GM18520 (cell line): ENCODE measurements at regions not wholly inside any gene's neighbourhood (a gene's known extent, or its start where the extent isn't known, plus 50 kb on each side); places are given as distances from the start of the nearest gene placed in this dataset.
"Not testable (repeated sequence)": the region's sequence is repeated elsewhere in the genome, so short reads cannot be mapped to it uniquely, and the experiment has no call there.

Source experiments
- ATAC-seq: cut with Tn5 transposase; IDR thresholded peaks from one replicate; pipeline ENCODE4 v1.9.1; 2021; ENCODE audit not compliant: unreplicated experiment

DNA sequence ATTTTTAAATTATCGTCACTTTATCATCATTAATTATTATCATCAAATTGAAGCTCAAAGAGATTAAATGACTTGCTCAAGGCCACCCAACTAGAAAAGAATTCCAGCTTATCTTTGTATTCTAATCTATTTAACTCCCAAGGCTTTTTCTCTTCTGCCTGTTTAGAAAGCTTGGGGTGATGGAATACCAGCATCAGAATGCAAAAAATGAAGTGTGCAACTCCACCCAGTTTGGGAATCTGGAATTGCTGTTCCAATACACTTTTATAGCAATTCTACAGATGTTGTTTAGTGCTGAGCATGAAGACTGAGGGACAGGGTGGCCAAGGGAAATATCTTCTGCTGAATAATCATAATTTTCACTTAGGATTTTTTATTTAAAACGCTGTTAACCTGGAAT is 97.2 kb upstream of the FIBIN start:
- ATAC-seq, result no peak

- ATAC-seq, result no peak
These were observed 95.1 kb upstream of the FIBIN start for GRCh38 chr11:26898799-26899198.

DNA sequence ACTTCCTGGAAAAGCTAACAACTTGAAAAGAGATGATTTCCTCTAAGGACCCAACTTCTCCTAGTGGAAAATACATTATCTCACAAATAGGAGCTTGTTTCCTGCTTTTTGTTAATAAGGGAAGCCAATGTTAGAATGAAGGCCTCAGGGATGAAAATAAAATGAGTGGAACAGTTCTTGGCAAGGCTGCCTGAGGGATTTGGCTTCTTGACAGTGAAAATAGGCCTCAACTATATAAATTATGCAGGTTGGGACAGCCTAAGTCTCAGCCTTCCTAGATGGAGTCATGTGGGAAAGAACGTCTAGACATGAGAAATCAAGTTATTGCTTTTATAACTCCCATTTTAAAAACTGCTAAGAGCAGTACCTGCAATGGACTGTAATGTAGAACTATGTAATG is 92.8 kb upstream of the FIBIN start:
- no peak for ATAC-seq

DNA sequence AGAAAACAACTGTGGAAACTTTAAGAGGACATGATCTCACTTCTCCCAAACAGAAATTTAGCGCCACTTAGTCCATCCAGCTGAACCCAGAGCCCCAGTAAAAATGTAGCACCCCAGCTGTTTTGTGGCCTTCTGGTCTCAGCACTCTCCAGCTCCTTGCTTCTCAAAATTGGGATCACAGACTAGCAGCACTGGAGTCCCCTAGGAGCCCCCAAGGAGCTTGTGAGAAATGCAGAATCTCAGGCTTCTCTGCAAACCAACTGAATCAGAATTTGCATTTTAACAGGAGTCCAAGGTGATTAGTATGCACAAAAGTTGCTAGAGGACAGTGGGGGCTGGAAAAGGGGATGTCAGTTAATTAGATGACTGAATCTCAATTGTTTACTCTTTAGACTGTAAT is 89.8 kb upstream of the FIBIN start:
- ATAC-seq, result no peak

- no peak for ATAC-seq
These were observed 89.1 kb upstream of the FIBIN start for GRCh38 chr11:26904801-26905200.

DNA sequence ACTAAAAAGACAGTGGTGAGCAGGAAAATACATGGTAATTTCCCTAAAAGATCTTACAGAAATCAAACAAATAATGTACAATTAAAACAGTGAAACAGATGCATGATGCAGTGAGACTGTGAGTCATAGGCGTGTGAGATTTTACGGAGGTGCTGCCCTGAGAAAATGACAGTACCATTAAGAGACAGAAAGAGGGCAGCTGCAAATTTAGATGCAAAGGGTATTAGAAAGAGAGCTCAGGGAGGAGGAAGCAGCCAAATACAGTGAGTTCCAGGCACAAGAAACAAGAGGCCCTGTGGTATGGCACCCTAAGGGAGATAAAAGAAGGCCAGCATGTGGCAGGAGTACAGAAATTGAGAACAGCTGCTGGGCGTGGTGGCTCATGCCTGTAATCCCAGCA is 88.5 kb upstream of the FIBIN start:
- no peak for ATAC-seq

- ATAC-seq, result no peak
These were observed 84.4 kb upstream of the FIBIN start for GRCh38 chr11:26909515-26909914.

DNA sequence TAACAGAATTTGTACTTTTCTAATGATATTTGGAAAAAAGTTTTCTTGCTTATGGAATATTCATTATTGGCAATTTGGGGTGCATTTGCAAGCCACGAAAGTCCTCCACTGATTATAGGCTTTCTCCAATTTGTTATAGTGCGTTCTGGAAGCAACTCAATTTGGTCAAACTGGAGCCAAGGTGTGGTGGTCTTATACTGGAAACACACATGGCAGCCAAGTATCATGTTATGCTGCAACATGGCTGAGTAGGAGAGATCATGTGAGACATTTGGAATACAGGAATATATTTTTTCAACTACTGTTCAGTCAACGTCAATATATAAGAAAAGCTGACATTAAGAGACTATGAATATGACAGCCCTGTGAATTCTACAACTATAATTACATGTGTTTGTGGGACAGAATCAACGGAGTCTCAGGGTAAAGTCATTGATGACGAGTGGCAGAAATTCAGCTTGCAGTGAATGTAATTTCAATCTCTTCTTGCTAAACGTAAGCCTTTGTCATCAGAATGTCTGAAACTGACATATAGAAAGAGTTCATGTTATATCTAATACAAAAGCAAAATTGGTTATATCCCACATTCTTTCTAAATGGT is 83.8 kb upstream of the FIBIN start:
- no peak for ATAC-seq

- peak; percentile 76 for ATAC-seq
These were observed 78.9 kb upstream of the FIBIN start for GRCh38 chr11:26914968-26915367.

DNA sequence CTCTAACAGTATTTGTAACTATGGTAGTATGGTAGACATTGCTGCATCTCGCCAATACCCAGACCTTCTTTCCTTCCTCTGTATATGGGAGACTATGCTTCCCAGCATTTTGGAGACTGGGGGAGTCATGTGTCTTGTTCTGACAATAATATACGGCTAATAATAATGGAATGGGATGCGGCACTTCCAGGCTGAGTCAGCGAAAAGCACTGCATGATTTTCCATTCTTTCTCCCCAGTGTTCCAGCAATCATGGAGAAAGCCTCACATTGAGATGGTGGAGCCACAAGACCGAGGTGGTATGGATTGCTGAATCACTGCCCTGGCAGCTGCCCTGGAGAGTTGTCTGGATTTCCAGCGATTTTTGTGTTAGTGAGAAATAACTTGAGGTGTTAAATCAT is 77.1 kb upstream of the FIBIN start:
- no peak for ATAC-seq

GRCh38 chr11:26928582-26928981 is 65.3 kb upstream of the FIBIN start:
- ATAC-seq, result no peak

- ATAC-seq, result no peak
These were observed 64.0 kb upstream of the FIBIN start for GRCh38 chr11:26929806-26930517.

DNA sequence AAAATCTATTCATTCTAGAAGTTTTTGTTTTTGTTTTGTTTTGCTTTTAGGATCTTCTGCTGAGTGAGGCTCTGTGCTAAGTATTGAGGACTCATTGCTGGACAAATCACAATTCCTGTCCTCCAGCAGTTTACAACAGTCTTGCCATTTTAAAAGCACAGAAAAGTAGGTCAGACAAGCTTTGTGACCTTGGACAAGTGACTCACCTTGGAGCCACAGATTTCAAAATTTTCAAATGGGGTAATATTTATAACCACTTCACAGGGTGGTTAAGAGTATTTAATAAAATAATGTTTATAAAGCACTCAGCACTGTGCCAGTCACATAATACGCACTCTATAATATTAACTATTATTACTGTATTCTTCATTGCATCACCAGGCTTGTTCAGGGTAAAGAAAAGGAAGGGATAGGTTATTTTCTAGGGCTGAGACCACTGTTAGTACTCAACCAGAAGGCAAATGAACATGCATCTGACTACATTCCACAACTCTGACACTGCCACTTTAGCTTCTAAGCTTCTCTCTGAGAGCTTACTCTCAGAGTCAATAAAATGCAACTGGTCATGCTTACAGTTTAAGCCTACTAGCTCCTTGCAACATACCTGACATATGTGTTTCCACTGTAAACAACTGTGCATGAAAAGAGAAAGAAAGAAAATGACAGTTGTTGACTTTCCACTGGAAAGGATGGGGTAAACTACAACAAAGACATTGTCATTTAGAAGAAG is 63.2 kb upstream of the FIBIN start:
- no peak for ATAC-seq

DNA sequence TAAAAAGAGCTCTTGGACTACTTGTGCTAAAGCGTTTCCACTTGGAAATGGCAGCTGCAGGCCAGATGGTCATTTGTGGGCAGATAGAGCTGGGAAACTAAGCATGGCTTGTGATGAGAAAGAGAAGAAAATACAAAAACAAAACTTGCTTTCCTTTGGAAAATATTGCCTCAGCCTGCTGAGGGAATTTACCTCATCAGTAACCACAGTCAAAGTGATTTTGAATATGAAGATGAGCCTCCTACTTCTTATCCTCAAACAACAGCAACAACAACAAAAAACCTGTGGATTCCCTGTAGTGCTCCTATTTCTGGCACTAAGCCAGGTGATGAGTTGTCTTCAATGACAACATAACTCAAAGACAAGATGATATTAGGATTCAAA is 62.7 kb upstream of the FIBIN start:
- no peak for ATAC-seq

DNA sequence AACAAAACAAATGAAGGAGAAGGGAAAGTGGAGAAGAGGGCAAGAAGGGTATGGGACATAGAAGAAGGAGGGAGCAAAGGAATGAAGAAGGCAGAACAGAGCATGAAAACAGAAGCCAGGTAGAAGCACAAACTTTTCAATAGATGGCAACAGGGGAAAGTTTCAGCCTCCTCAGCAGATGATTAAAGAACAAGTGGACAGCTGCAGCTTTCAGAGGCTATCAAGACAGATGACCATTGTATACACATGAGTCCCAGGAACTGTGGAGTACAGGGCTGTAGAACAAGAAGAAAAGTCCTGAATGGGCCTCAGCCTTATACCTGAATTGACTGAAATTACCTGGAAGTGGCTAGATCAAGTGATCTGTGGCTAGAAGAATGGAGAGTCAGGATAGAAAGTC is 62.0 kb upstream of the FIBIN start:
- no peak for ATAC-seq

DNA sequence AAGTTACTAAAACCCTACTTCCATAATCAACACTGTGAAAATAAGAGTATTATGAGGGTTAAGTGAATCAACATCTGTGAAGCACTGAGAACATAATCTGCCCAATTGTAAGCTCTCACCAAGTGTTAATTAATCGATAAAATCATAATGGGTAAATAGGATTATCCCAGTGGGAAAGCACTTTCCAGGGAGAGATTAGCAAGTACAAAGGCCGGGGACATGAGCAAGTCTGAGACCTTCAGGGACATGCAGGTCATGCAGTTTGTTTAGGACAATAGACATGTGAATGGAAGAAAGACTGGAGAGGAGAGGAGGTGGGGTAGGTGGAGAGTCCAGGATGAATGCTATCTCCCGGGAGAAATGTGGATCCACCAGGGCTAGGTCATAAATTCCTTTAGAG is 57.8 kb upstream of the FIBIN start:
- ATAC-seq, result no peak

- ATAC-seq, result no peak
These were observed 56.5 kb upstream of the FIBIN start for GRCh38 chr11:26937386-26937785.

DNA sequence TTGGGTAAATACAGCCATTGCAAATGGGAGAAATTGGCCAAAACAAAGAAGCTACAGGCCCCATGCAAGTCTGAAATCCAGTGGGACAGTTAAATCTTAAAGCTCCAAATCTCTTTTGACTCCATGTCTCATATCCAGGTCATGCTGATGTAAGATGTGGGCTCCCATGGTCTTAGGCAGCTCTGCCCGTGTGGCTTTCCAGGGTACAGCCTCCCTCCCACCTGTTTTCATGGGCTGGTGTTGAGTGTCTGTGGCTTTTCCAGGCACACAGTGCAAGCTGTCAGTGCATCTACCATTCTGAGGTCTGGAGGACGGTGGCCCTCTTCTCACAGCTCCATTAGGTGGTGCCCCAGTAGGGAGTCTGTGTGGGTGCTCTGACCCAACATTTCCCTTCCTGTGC is 53.4 kb upstream of the FIBIN start:
- ATAC-seq, result not testable (repeated sequence)

- ATAC-seq, result no peak
These were observed 51.6 kb upstream of the FIBIN start for GRCh38 chr11:26942356-26942755.

DNA sequence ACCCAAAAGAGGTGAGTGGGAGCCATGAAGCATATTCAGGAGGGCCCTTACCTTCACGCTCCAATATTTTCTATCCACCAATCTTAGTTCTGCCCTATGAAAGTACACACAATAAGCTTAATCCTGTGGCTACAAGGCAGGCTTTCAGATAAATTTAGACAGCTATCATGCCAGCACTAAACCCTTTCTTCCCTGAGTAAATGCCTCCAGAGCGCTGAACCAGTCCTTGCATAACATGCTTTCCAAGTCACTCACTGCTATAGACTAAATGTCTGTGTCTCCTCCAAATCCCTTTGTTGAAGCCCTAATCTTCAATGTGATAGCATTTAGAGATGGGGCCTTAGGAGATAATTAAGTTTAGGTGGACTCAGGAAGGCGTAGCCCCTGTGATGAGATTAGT is 50.3 kb upstream of the FIBIN start:
- ATAC-seq, result no peak
